ENCODE measurements at regions not wholly inside any gene's neighbourhood (a gene's known extent, or its start where the extent isn't known, plus 50 kb on each side); places are given as distances from the start of the nearest gene placed in this dataset.
"Not testable (repeated sequence)": the region's sequence is repeated elsewhere in the genome, so short reads cannot be mapped to it uniquely, and the experiment has no call there.

DNA sequence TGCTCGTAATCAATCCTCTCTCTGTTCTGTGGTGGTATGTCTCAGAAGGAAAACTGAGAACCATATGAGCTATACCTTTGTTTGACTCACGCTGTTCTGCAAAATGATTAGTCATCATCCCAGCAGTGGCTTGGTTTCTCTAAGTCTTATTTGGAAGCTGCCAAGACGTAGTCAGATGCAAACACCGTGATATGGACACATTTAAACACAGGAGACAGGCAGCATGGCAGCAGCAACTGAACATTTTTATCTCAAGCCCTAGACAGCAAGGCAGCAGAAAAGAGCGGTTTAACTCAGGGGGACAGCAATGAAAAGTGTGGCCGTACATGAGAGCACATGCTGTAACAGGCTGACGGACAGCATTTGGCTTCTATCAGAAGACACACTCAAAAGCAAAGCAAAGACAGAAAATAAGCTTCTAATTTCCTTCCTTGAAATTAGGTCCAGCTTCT is 1295.1 kb downstream of the EPHA7 start:
- DNase-seq: no peak

GRCh38 chr6:92122746-92123145 is 1296.6 kb downstream of the EPHA7 start:
- DNase-seq: no peak

DNA sequence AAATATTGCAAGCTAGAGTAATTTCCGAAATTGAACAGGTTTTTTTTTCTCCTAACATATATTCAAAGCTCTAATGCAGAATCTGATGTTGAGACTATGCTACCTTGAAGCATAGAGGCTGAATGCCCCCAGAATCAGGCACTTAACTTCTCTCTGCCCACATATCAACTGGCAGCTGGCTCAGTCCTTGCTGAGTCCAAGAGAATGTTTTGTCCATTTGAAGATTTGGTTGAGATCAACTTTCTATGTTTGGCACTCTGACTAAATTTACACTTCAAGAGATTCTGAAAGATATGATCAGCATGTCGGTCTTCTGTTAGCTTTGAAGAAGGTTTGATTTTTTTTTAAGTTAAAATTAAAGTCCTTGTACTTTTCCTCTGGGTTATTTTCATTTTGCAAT is 1298.1 kb downstream of the EPHA7 start:
- DNase-seq: no peak

GRCh38 chr6:92117800-92118199 is 1301.6 kb downstream of the EPHA7 start:
- no peak for DNase-seq

DNA sequence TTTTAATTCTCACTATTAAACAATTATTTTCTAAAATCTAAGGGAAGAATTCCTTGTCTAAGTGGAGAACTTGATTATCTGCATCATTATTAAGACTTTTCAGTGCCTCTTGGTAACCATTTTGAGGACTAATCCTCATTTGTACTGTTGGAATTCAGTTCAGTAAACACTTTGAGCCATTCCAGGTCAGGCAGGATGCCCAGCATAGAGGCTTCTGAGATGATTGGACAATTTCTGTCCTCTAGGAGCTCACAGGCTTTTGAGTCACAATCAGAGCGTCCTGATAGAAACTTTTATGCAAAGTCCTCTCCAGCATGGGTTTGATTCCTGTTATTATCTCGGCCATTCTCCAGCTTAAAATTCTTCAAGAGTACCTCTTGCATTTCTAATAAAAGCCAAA is 1304.6 kb downstream of the EPHA7 start:
- no peak for DNase-seq

GRCh38 chr6:92114091-92114675 is 1305.2 kb downstream of the EPHA7 start:
- no peak for DNase-seq

- DNase-seq: no peak
Observed at GRCh38 chr6:92111386-92111785, 1308.0 kb downstream of the EPHA7 start.

- DNase-seq: peak; percentile 69
Observed at GRCh38 chr6:92110403-92110802, 1309.0 kb downstream of the EPHA7 start.

- DNase-seq: no peak
Observed at GRCh38 chr6:92109956-92110355, 1309.4 kb downstream of the EPHA7 start.

- DNase-seq: no peak
Observed at GRCh38 chr6:92109256-92109655, 1310.1 kb downstream of the EPHA7 start.

DNA sequence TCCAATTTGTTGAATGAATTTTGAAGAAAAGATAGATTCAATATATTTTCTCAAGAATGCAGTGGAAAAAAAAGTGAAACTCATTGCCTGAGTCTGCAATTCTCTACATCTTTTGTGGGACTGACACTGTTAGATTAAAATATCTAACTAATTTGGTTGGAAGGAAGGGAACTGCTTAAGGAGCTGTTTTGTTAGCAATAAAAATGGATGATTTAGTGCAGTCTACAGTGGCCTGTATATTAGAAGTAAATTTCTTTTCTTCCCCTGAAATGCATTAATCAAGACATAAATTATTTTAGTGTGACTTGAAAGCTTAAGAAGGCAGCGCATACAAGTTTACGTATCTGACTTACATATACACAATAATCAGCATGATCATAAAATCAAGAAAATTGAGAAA is 1332.6 kb downstream of the EPHA7 start:
- DNase-seq: no peak

- DNase-seq: not testable (repeated sequence)
Observed at GRCh38 chr6:92083914-92084313, 1335.4 kb downstream of the EPHA7 start.

GRCh38 chr6:92072387-92072786 is 1347.0 kb downstream of the EPHA7 start:
- DNase-seq: no peak

DNA sequence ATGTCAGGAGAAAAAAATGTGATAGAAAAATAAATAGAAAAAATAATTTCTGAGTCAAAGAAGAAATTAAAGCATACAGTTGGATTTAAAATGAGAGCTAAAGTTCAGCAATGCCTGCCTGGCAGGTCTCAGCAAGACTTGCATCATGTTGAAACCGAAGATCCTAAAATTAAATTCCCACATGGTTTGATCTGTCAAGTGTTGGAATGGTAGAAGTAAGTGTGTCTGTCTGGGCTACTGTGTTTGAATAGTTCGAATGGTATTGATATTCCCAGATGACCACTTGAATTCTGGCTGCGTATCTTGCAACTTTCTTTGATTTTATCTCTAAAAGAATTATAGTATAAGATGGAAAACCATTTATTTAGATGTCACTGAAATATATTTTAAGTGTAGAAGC is 1349.6 kb downstream of the EPHA7 start:
- DNase-seq: no peak

DNA sequence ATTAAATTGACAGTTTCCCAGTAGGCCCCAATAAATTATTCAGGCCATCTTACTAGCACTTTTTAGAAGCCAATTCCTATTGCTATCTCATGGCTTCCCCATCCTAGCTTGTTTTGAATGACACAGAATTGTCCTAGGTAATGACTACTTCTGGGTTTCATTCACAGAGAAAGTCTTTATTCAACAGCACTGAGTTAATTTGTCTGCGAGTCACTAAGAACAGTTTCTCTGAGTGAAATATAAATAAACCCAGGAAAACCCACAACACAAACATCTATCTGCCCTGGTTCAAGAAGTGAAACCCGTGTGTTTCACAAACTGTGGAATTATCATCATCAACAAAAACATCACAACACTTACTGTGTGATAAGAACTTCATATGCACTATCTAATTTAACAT is 1366.8 kb downstream of the EPHA7 start:
- no peak for DNase-seq

- no peak for DNase-seq
Observed at GRCh38 chr6:92050216-92050615, 1369.1 kb downstream of the EPHA7 start.

DNA sequence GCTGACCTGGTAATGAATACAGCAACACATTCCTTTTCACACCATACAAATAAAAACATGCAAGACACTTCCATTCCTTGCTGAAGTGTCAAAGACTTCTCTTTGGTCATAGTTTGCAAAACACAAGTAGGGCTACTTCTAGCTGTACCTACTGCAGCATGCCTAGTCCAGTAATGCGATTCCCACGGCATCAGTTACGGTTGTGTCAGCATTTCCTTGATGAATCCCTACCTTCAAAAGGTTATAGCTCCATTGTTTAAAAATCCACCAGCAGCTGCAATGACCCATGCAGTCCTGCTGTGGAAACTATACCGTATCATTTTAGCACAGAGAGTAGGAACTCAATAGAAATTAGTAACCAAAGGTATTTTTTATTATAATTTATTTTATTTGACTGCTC is 1371.5 kb downstream of the EPHA7 start:
- DNase-seq: no peak

GRCh38 chr6:92047152-92047850 is 1372.1 kb downstream of the EPHA7 start:
- DNase-seq: no peak

DNA sequence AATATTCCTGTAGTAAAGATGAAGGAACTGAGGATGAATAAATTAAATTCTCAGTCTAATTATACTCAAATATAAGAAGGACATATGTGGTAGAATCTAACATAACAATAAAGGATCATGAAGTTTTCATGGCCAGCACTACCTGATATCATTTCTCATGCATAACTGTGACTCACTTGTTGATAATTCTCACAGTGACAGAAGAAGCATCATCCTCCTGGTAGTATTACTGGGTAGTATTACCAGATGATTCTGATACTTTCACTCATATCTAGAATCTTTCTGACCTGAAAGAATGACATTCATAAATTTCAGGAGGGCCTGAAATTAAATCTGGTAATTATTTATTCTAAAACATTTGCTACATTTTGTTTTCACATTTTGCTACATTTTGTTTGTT is 1375.0 kb downstream of the EPHA7 start:
- DNase-seq: no peak

- no peak for DNase-seq
Observed at GRCh38 chr6:92043777-92044176, 1375.6 kb downstream of the EPHA7 start.

- DNase-seq: no peak
Observed at GRCh38 chr6:92026878-92027277, 1392.5 kb downstream of the EPHA7 start.

- no peak for DNase-seq
Observed at GRCh38 chr6:92024881-92025280, 1394.5 kb downstream of the EPHA7 start.

GRCh38 chr6:92024110-92024509 is 1395.2 kb downstream of the EPHA7 start:
- DNase-seq: no peak

- DNase-seq: no peak
Observed at GRCh38 chr6:92023410-92023966, 1395.9 kb downstream of the EPHA7 start.
